ENCODE measurements at regions not wholly inside any gene's neighbourhood (a gene's known extent, or its start where the extent isn't known, plus 50 kb on each side); places are given as distances from the start of the nearest gene placed in this dataset.

DNA sequence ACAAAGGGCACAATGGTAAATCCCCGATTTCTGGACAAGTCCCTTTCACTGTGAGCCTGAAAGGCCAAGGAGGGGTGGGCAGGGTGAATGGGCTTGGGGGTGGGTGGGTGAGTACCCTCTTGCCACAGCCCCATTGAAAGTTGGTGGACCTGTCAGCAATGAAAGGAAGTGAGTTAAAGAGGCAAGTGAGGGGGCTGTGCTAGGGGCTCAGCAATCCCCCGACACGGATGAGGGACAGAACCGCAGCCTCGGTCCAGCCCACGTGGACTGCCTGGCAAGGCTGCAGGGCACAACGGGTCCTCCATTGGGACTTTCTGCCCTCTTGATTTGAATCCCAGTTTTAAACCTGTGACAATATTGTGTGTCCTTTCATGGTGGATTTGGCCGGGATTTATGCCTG lies 255.3 kb downstream of the FOXD2 start:
- DNase-seq (ENCODE audit: low spot score), result no peak
- no peaks in the 10 kb centered on the region for H3K9me3 Mint-ChIP-seq (ENCODE audit: unreplicated experiment)
- TF ChIP-seq, protein P1, sequence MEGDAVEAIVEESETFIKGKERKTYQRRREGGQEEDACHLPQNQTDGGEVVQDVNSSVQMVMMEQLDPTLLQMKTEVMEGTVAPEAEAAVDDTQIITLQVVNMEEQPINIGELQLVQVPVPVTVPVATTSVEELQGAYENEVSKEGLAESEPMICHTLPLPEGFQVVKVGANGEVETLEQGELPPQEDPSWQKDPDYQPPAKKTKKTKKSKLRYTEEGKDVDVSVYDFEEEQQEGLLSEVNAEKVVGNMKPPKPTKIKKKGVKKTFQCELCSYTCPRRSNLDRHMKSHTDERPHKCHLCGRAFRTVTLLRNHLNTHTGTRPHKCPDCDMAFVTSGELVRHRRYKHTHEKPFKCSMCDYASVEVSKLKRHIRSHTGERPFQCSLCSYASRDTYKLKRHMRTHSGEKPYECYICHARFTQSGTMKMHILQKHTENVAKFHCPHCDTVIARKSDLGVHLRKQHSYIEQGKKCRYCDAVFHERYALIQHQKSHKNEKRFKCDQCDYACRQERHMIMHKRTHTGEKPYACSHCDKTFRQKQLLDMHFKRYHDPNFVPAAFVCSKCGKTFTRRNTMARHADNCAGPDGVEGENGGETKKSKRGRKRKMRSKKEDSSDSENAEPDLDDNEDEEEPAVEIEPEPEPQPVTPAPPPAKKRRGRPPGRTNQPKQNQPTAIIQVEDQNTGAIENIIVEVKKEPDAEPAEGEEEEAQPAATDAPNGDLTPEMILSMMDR (IDR thresholded peaks at IDR 0.05; ENCODE audit: unreplicated experiment), result no peak
- H3K27ac Mint-ChIP-seq (ENCODE audit: unreplicated experiment), result no peak overlapping the region
- H3K27me3 Mint-ChIP-seq (ENCODE audit: unreplicated experiment), result peaks cover 6% of the 10 kb centered on the region
- H3K4me3 Mint-ChIP-seq (ENCODE audit: unreplicated experiment), result no peak overlapping the region
- no peaks in the 10 kb centered on the region for H3K36me3 Mint-ChIP-seq (ENCODE audit: low read depth, unreplicated experiment)
- H3K4me1 Mint-ChIP-seq (ENCODE audit: unreplicated experiment), result no peaks in the 10 kb centered on the region

DNA sequence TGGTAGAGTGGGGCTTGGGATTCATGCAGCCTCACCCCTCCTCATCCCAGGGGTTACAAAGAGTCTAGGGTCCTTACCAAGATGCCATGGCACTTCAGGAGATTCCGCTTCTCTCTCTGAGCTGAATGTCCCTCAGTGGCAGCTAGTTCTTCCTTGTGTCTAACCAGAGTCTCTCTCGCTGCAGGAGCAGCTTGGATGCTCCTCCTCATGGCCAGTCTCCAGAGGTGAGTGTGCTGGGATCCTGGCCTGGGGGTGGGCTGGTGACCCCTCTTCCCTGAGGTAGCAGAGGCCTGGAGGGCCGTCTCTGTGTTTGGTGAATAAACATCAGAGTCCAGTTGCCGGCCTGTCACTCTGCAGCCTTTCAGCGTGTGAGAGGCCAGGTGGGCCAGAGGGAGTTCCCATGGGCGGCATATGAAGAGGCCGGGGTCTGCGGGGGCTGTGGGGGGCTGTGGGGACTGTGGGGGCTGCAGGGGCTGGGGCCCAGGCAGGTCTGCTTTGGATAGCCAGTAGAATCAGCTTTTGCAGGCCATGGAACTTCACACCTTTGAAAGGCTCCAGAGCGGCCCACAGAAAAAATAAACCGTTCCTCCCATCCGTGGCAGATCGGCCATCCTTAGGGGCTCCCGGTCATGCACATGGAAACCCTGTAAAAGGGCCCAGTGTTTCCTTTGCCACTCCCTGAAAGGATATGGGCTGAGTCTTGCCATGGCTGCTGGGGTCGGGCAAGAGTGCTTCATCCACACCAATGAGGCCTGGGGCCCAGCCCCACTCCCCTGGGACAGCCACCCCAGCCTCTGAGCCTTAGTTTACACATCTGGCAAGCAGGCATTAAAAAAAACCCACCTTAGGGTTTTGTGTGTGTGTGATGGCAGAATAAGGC lies 256.4 kb downstream of the FOXD2 start:
- Mint-ChIP-seq H3K4me3 (ENCODE audit: unreplicated experiment) (no peak overlapping the region), H3K27me3 (ENCODE audit: unreplicated experiment) (peaks cover 6% of the 10 kb centered on the region), H3K4me1 (ENCODE audit: unreplicated experiment) (no peaks in the 10 kb centered on the region), H3K36me3 (ENCODE audit: low read depth, unreplicated experiment) (no peaks in the 10 kb centered on the region), H3K9me3 (ENCODE audit: unreplicated experiment) (no peaks in the 10 kb centered on the region), H3K27ac (ENCODE audit: unreplicated experiment) (no peak overlapping the region)
- no peak for DNase-seq (ENCODE audit: low spot score)
- TF ChIP-seq, protein P1 (IDR thresholded peaks at IDR 0.05; ENCODE audit: unreplicated experiment), result no peak

DNA sequence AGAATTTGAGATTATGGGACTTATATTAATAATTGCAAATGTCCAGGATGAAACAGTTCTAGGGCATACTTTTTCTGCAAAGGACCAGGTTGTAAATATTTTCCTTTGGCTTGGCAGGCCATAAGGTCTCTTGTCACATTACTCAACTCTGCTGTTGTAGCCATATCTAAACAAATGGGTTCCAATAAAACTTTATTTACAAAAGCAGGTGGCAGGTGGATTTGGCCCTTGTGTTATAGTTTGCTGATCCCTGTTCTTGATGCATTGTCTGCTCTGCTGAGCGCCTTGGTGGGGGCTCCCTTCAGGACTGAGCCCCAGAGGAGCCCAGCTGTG lies 258.5 kb downstream of the FOXD2 start:
- H3K36me3 Mint-ChIP-seq (ENCODE audit: low read depth, unreplicated experiment), result no peaks in the 10 kb centered on the region
- H3K4me1 Mint-ChIP-seq (ENCODE audit: unreplicated experiment), result peaks cover 3% of the 10 kb centered on the region
- TF ChIP-seq, protein P1 (IDR thresholded peaks at IDR 0.05; ENCODE audit: unreplicated experiment), result no peak
- peaks cover 6% of the 10 kb centered on the region for H3K27me3 Mint-ChIP-seq (ENCODE audit: unreplicated experiment)
- no peaks in the 10 kb centered on the region for H3K9me3 Mint-ChIP-seq (ENCODE audit: unreplicated experiment)
- DNase-seq (ENCODE audit: low spot score), result no peak
- H3K4me3 Mint-ChIP-seq (ENCODE audit: unreplicated experiment), result no peak overlapping the region
- no peak overlapping the region for H3K27ac Mint-ChIP-seq (ENCODE audit: unreplicated experiment)

DNA sequence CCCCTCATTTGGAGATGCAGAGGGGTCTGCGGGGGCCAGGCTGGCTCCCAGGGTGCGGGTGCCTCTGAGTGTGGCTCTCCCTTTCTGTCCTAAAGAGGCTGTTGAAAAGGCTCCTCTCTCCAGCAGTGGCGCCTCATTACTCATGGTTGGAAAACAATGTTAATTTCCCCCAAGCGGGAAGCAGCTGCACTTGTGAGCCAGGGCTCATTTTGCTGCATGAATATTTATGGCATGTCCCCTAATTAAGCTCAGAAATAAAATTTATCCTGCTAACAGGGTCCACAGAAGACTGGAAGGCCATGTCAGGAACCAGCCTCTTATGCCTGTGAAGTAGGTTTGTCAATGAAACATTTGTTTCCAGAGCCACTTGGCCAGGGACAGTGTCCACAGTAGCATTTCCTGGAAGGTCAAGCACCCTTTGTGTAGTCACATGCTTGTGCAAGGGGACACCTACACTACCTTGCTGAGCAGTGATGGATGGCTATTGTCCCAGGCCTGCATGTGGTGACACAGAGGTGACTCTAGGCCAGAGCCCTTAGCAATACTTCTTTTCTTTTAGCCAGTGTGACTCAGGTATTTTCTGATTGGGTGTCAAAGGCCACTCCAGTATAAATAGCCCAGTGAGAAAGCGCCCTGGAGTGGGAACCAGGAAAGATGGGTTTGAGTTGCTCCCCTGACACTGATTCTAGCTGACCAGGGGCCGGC lies 259.0 kb downstream of the FOXD2 start:
- H3K27me3 Mint-ChIP-seq (ENCODE audit: unreplicated experiment), result peaks cover 9% of the 10 kb centered on the region
- no peaks in the 10 kb centered on the region for H3K9me3 Mint-ChIP-seq (ENCODE audit: unreplicated experiment)
- no peak for DNase-seq (ENCODE audit: low spot score)
- no peak overlapping the region for H3K4me3 Mint-ChIP-seq (ENCODE audit: unreplicated experiment)
- H3K27ac Mint-ChIP-seq (ENCODE audit: unreplicated experiment), result no peak overlapping the region
- no peaks in the 10 kb centered on the region for H3K36me3 Mint-ChIP-seq (ENCODE audit: low read depth, unreplicated experiment)
- TF ChIP-seq, protein P1 (IDR thresholded peaks at IDR 0.05; ENCODE audit: unreplicated experiment), result no peak
- peaks cover 8% of the 10 kb centered on the region for H3K4me1 Mint-ChIP-seq (ENCODE audit: unreplicated experiment)
